Gastroesophageal sphincter (tissue), 4 donors: ENCODE measurements at regions not wholly inside any gene's neighbourhood (a gene's known extent, or its start where the extent isn't known, plus 50 kb on each side); places are given as distances from the start of the nearest gene placed in this dataset.

ENCODE experiments used
- ATAC-seq: fragments of 150-250 bp; one replicate; pipeline ENCODE4 v1.9.1; 2016; ENCODE audit warnings: mild to moderate bottlenecking, moderate library complexity
- H3K27ac ChIP-seq, 4 donors: fragments of 200-600 bp; sonication (generic) in 3 of 4; 1 replicate in 3 of 4; 2 replicates in 1 of 4; pipeline ENCODE4 v1.5.1; 2016 to 2019
- H3K27me3 ChIP-seq: fragments of 200-600 bp; sonication (generic); one replicate; pipeline ENCODE4 v1.5.1; 2019
- H3K36me3 ChIP-seq, 2 donors: fragments of 200-600 bp; sonication (generic); one replicate each; pipeline ENCODE4 v1.5.1; 2019; ENCODE audit warnings: control low read depth in 1 of 2
- H3K4me1 ChIP-seq, 3 donors: fragments of 200-600 bp; sonication (generic); 1 replicate in 2 of 3; 2 replicates in 1 of 3; pipeline ENCODE4 v1.5.1; 2016 to 2019; ENCODE audit warnings: control low read depth in 2 of 3
- H3K4me3 ChIP-seq, 2 donors: fragments of 200-600 bp; sonication (generic); one replicate each; pipeline ENCODE4 v1.5.1; 2019; ENCODE audit warnings: mild to moderate bottlenecking in 1 of 2, moderate library complexity in 1 of 2
- H3K9me3 ChIP-seq, 3 donors: fragments of 200-600 bp; sonication (generic); one replicate each; pipeline ENCODE4 v1.5.1; 2017 to 2019; ENCODE audit warnings: control low read depth in 2 of 3
- EP300 ChIP-seq: sonication (generic); formaldehyde crosslinking; IDR thresholded peaks from one replicate; pipeline ENCODE4 v1.6.1; 2017; ENCODE audit warnings: antibody characterized with exemption, mild to moderate bottlenecking
- POLR2A ChIP-seq, 2 donors: fragments of 450-650 bp; IDR thresholded peaks; one replicate each; pipeline ENCODE4 v1.6.1; 2017; ENCODE audit warnings: antibody characterized with exemption in 2 of 2, mild to moderate bottlenecking in 2 of 2, moderate library complexity in 1 of 2
- POLR2AphosphoS5 ChIP-seq: sonication (generic); formaldehyde crosslinking; IDR thresholded peaks from one replicate; pipeline ENCODE4 v1.6.1; 2017; ENCODE audit warnings: antibody characterized with exemption
- WGBS, 2 donors: methylation state at CpG; one replicate each; pipeline ENCODE4 v1.1.5; 2018; ENCODE audit warnings: low coverage in 1 of 2; 5-methylcytosine and 5-hydroxymethylcytosine counted together
- TF ChIP-seq, protein P1 (sequence below), 4 experiments: fragments of 200-600 bp in 2 of 4; fragments of 450-650 bp in 2 of 4; sonication (generic) in 1 of 4; IDR thresholded peaks; one replicate each; pipeline ENCODE4 v1.5.1; 2017 to 2019; ENCODE audit warnings: antibody characterized with exemption in 4 of 4, mild to moderate bottlenecking in 2 of 4, moderate library complexity in 2 of 4

DNA sequence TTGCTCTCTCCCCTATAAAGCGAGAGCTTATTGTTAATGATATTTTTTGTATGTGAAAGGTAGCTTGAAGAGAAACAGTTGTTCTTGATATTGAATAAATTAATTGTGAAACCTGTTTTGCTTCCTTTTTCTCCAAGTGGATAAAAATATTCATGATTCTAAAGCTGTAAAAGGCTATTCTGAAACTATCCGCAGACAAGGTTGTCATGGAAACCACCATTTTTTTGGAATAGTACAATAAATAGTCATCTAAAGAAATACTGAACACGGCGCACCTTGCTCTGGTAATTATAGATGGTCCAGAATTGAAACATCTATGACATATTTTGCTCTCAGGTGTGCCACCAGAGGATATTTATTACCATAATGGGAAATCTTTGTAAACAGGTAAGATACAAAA is 1103.0 kb upstream of the SLC39A10 start:
- 74 to 87% methylated on average over 4 of the region's 4 CpGs for WGBS, 2 donors
- no peak overlapping the region for H3K27ac ChIP-seq
- ATAC-seq, result no peak
- no peak for TF ChIP-seq POLR2A (IDR thresholded peaks at IDR 0.05)
- no peaks in the 10 kb centered on the region for H3K36me3 ChIP-seq
- H3K4me3 ChIP-seq, result no peak overlapping the region
- no peaks in the 10 kb centered on the region for H3K27me3 ChIP-seq
- no peaks in the 10 kb centered on the region for H3K9me3 ChIP-seq
- peaks cover 0 to 14% (median 0%) of the 10 kb centered on the region in 3 donors for H3K4me1 ChIP-seq

DNA sequence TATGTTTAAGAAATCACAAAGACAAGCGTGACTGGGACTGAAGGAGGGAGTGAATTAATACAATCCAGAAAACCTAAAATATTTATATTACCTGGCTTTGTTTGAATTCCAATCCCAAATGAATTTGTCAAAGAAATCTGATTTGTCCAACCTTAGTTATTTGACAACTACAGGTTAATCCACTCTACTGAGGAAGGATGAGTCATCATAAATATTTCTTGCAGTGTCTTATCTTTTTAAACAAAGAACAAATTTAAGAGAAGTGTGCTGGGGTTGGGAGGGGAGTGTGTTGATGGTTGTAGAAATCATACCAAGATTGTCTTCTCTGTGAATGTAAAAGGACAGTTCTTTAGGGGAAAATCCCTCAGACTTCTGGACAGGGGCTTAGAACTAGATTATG is 1106.3 kb upstream of the SLC39A10 start:
- H3K27ac ChIP-seq, result no peak overlapping the region
- no peaks in the 10 kb centered on the region for H3K36me3 ChIP-seq
- H3K27me3 ChIP-seq, result no peaks in the 10 kb centered on the region
- WGBS, 2 donors, result 8 to 44% methylated on average over 1 of the region's 1 CpG
- no peak overlapping the region for H3K4me3 ChIP-seq
- TF ChIP-seq, protein P1, sequence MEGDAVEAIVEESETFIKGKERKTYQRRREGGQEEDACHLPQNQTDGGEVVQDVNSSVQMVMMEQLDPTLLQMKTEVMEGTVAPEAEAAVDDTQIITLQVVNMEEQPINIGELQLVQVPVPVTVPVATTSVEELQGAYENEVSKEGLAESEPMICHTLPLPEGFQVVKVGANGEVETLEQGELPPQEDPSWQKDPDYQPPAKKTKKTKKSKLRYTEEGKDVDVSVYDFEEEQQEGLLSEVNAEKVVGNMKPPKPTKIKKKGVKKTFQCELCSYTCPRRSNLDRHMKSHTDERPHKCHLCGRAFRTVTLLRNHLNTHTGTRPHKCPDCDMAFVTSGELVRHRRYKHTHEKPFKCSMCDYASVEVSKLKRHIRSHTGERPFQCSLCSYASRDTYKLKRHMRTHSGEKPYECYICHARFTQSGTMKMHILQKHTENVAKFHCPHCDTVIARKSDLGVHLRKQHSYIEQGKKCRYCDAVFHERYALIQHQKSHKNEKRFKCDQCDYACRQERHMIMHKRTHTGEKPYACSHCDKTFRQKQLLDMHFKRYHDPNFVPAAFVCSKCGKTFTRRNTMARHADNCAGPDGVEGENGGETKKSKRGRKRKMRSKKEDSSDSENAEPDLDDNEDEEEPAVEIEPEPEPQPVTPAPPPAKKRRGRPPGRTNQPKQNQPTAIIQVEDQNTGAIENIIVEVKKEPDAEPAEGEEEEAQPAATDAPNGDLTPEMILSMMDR (IDR thresholded peaks at IDR 0.05), result no peak
- ATAC-seq, result no peak
- H3K9me3 ChIP-seq, result no peaks in the 10 kb centered on the region
- no peaks in the 10 kb centered on the region for H3K4me1 ChIP-seq

DNA sequence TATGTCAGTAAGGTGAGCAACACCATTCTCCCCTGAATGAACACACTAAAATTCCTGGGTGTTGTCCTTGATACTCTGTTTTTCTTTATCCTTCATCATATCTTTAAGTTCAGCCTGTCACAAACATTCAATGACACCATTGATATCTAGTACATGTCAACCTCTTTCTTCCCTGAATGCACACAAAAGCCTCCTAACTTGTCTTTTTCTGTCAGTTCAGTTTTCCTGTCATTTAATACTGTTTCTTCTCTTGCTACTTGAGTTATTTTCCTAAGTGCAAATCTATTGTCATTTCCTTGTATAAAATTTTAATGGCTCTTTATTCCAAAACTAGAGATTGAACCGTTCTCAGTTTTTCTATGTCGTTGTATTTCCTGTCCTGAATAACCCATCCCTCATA is 1107.6 kb upstream of the SLC39A10 start:
- TF ChIP-seq POLR2A (IDR thresholded peaks at IDR 0.05) (no peak), POLR2AphosphoS5 (no peak), EP300 (no peak)
- TF ChIP-seq, protein P1 (IDR thresholded peaks at IDR 0.05), result no peak
- no peaks in the 10 kb centered on the region for H3K9me3 ChIP-seq
- H3K4me1 ChIP-seq, result no peaks in the 10 kb centered on the region
- H3K27me3 ChIP-seq, result no peaks in the 10 kb centered on the region
- H3K36me3 ChIP-seq, result no peaks in the 10 kb centered on the region
- no peak overlapping the region for H3K27ac ChIP-seq
- H3K4me3 ChIP-seq, result no peak overlapping the region
- ATAC-seq, result no peak
- WGBS, 2 donors, result 70 to 80% methylated on average over 1 to 2 of the region's 2 CpGs

DNA sequence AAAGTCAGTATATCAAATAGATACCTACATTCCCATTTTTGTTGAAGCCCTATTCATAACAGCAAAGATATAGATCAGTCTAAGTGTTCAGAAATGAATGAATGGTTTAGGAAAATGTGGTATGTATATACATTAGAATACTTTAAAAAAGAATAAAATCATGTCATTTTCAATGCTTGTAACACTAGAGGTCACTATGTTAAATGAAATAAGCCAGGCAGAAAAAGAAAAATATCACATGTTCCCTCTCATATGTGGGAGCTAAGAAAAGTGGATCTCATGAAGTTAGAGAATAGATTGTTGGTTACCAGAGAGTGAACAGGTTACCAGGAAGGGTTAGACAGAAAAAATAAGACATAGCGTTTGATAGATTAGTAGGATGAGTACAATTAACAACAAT is 1111.0 kb upstream of the SLC39A10 start:
- no peaks in the 10 kb centered on the region for H3K27me3 ChIP-seq
- no peaks in the 10 kb centered on the region for H3K9me3 ChIP-seq
- TF ChIP-seq, protein P1 (IDR thresholded peaks at IDR 0.05), result peak in 1 of 4 experiments; percentile 38
- no peak for TF ChIP-seq POLR2A (IDR thresholded peaks at IDR 0.05)
- no peak overlapping the region for H3K4me3 ChIP-seq
- H3K36me3 ChIP-seq, result no peaks in the 10 kb centered on the region
- no peak for ATAC-seq
- 50 to 57% methylated on average over 1 of the region's 1 CpG for WGBS, 2 donors
- no peaks in the 10 kb centered on the region for H3K4me1 ChIP-seq
- H3K27ac ChIP-seq, result no peak overlapping the region

DNA sequence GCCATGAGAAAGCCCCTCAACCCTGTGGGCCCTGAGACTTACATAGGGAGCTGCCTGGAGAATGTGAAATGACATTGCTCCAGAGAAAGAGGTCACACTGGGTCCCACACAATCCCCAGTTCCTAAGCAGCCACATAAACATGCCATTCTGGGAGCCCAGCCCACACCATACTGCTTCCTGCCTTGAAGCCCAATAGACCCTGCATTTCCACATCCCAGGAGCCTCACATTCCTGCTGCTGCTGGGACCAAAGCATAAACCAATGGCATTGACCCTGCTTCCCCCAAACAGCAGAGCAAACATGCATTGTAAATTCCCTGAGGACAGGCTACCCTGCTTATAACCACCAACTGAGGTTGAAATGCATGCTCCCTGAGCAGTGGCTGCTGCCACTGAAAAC is 1117.6 kb upstream of the SLC39A10 start:
- Histone ChIP-seq H3K4me1 (no peaks in the 10 kb centered on the region), H3K4me3 (no peak overlapping the region), H3K9me3 (no peaks in the 10 kb centered on the region), H3K27me3 (no peaks in the 10 kb centered on the region), H3K36me3 (no peaks in the 10 kb centered on the region), H3K27ac (no peak overlapping the region)
- TF ChIP-seq POLR2A (IDR thresholded peaks at IDR 0.05) (no peak), EP300 (no peak), POLR2AphosphoS5 (no peak)
- TF ChIP-seq, protein P1 (IDR thresholded peaks at IDR 0.05), result no peak
- ATAC-seq, result no peak

DNA sequence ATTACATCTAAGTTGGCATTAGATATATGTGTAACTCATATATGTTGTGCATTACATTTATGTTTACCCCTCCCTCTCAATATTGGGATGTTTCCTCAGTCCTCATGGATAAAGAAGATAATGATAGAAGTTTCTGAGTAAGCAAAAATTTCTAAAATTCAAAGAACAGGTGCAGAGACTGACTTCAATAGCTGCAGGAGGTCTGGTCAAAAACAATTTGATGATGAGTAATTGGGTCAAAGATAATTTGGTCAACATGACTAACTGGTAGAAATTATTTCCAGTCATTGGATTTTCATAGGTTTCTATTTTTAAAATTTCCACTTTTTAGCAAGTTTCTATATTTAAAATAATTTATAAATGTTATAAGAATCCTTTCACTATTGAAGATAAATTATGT is 1130.9 kb upstream of the SLC39A10 start:
- no peak overlapping the region for H3K4me3 ChIP-seq
- TF ChIP-seq EP300, result no peak
- TF ChIP-seq, protein P1 (IDR thresholded peaks at IDR 0.05), result no peak
- no peak overlapping the region for H3K27ac ChIP-seq
- H3K9me3 ChIP-seq, result no peaks in the 10 kb centered on the region
- H3K4me1 ChIP-seq, result no peaks in the 10 kb centered on the region
- no peak for ATAC-seq
- no peaks in the 10 kb centered on the region for H3K36me3 ChIP-seq
- no peaks in the 10 kb centered on the region for H3K27me3 ChIP-seq
